SK-N-SH (cell line): ENCODE measurements at regions not wholly inside any gene's neighbourhood (a gene's known extent, or its start where the extent isn't known, plus 50 kb on each side); places are given as distances from the start of the nearest gene placed in this dataset.

Experiments
- CTCF ChIA-PET: fragments of 300-600, 350-600 bp; formaldehyde crosslinking; extraction: SDS; loops from one replicate; lab custom pipeline; 2021; lab: Yijun Ruan, JAX
- POLR2A ChIA-PET: fragments of 350-600 bp; sonication (Branson Sonifier 250); formaldehyde crosslinking; extraction: SDS; loops from one replicate; lab custom pipeline; 2020; ENCODE audit warnings: antibody characterized with exemption, inconsistent platforms; lab: Yijun Ruan, JAX
- DNase-seq: peaks from one replicate; pipeline ENCODE4 v3.0.0; 2012
- H2AFZ ChIP-seq: fragments of 200-600 bp; sonication (generic); 2 replicates; pipeline ENCODE4 v1.8.1; 2016; ENCODE audit warnings: antibody characterized with exemption, mild to moderate bottlenecking, low read depth
- H3F3A ChIP-seq: fragments of 200-600 bp; sonication (generic); replicated peaks from 2 replicates; pipeline ENCODE3; 2016; ENCODE audit warnings: antibody characterized with exemption, mild to moderate bottlenecking; ENCODE audit not compliant: insufficient read depth
- H3K27ac ChIP-seq, 2 experiments: fragments of 200-500 bp in 1 of 2; fragments of 200-600 bp in 1 of 2; sonication (Bioruptor generic) in 1 of 2; sonication (generic), shearing (Covaris generic) in 1 of 2; 2 replicates each; pipeline versions ENCODE4 v1.5.1 to v1.6.1; 2014 to 2016; ENCODE audit warnings: low read depth in 2 of 2, inconsistent platforms in 1 of 2, low read length in 1 of 2, mild to moderate bottlenecking in 1 of 2, mixed read lengths in 1 of 2
- H3K27me3 ChIP-seq: fragments of 200-600 bp; sonication (generic), shearing (Covaris generic); 2 replicates; pipeline ENCODE4 v1.6.1; 2016; ENCODE audit warnings: mixed run types; ENCODE audit not compliant: insufficient read depth
- H3K36me3 ChIP-seq, 2 experiments: fragments of 200-500 bp in 1 of 2; fragments of 200-600 bp in 1 of 2; sonication (Bioruptor generic) in 1 of 2; sonication (generic) in 1 of 2; replicated peaks in 1 of 2; 2 replicates each; pipeline versions ENCODE3 to v1.5.1; 2014 to 2016; ENCODE audit warnings: low read length in 1 of 2, mild to moderate bottlenecking in 1 of 2; ENCODE audit not compliant: insufficient read depth in 2 of 2, control insufficient read depth in 1 of 2
- H3K4me1 ChIP-seq, 2 experiments: fragments of 200-500 bp in 1 of 2; fragments of 200-600 bp in 1 of 2; sonication (Bioruptor generic) in 1 of 2; sonication (generic), shearing (Covaris generic) in 1 of 2; 2 replicates each; pipeline versions ENCODE4 v1.5.1 to v1.6.1; 2014 to 2016; ENCODE audit warnings: low read depth in 1 of 2, low read length in 1 of 2, mixed run types in 1 of 2; ENCODE audit not compliant: insufficient read depth in 2 of 2, control insufficient read depth in 1 of 2
- H3K4me2 ChIP-seq: fragments of 200-600 bp; sonication (generic), shearing (Covaris generic); 2 replicates; pipeline ENCODE4 v1.6.1; 2017; ENCODE audit warnings: mixed run types
- H3K4me3 ChIP-seq, 2 experiments: fragments of 200-500 bp in 1 of 2; fragments of 200-600 bp in 1 of 2; sonication (Bioruptor generic) in 1 of 2; sonication (generic), shearing (Covaris generic) in 1 of 2; 2 replicates each; pipeline versions ENCODE4 v1.5.1 to v1.8.1; 2014 to 2016; ENCODE audit warnings: low read depth in 2 of 2, inconsistent platforms in 1 of 2, low read length in 1 of 2, mild to moderate bottlenecking in 1 of 2, mixed read lengths in 1 of 2, moderate library complexity in 1 of 2
- H3K79me2 ChIP-seq: fragments of 200-600 bp; sonication (generic); 2 replicates; pipeline ENCODE4 v1.8.1; 2017; ENCODE audit warnings: mild to moderate bottlenecking; ENCODE audit not compliant: insufficient read depth
- H3K9ac ChIP-seq: fragments of 200-600 bp; sonication (generic); 2 replicates; pipeline ENCODE4 v1.6.1; 2017; ENCODE audit warnings: mixed run types
- H3K9me2 ChIP-seq: fragments of 200-600 bp; sonication (generic); 2 replicates; pipeline ENCODE4 v1.6.1; 2017; ENCODE audit warnings: mixed run types
- H3K9me3 ChIP-seq: fragments of 200-600 bp; sonication (generic); 2 replicates; pipeline ENCODE4 v1.6.1; 2017; ENCODE audit warnings: mixed run types, mild to moderate bottlenecking, moderate library complexity
- H4K20me1 ChIP-seq: fragments of 200-600 bp; sonication (generic); 2 replicates; pipeline ENCODE4 v1.6.1; 2017; ENCODE audit warnings: mild to moderate bottlenecking, mixed run types; ENCODE audit not compliant: insufficient read depth
- CTCF ChIP-seq: fragments of 200-600 bp; sonication (generic); IDR thresholded peaks from 2 replicates; pipeline ENCODE4 v1.6.1; 2017; ENCODE audit warnings: antibody characterized with exemption, mild to moderate bottlenecking, moderate library complexity
- EP300 ChIP-seq, 2 experiments: IDR thresholded peaks; 2 replicates each; pipeline versions ENCODE4 v1.4.0 to v1.6.1; 2012; ENCODE audit warnings: borderline replicate concordance in 1 of 2, low read depth in 1 of 2, low read length in 1 of 2
- EZH2phosphoT487 ChIP-seq: fragments of 200-600 bp; sonication (generic); IDR thresholded peaks from 2 replicates; pipeline ENCODE4 v1.6.1; 2017; ENCODE audit warnings: low read depth, mixed run types, mild to moderate bottlenecking, antibody characterized with exemption, moderate library complexity, borderline replicate concordance
- FOXJ3 ChIP-seq: sonication (generic); formaldehyde crosslinking; IDR thresholded peaks from 2 replicates; pipeline ENCODE4 v1.5.1; 2020; ENCODE audit warnings: mild to moderate bottlenecking, missing genetic modification reagents
- GABPA ChIP-seq: IDR thresholded peaks from 2 replicates; pipeline ENCODE4 v1.4.0; 2012; ENCODE audit warnings: low read depth, mild to moderate bottlenecking
- GATA2 ChIP-seq: sonication (generic); formaldehyde crosslinking; IDR thresholded peaks from 2 replicates; pipeline ENCODE4 v1.5.0; 2020; ENCODE audit warnings: mild to moderate bottlenecking, missing genetic modification reagents
- IRF3 ChIP-seq: fragments of 150-350 bp; IDR thresholded peaks from 2 replicates; pipeline ENCODE4 v1.6.1; 2016; ENCODE audit warnings: mild to moderate bottlenecking, low read depth, low read length
- MXI1 ChIP-seq: IDR thresholded peaks from 2 replicates; pipeline ENCODE4 v1.6.1; 2012; ENCODE audit warnings: mild to moderate bottlenecking, low read depth, low read length, improper control_type of control experiment
- NRF1 ChIP-seq: IDR thresholded peaks from 2 replicates; pipeline ENCODE4 v1.6.1; 2012; ENCODE audit warnings: low read depth, mild to moderate bottlenecking, low read length
- PBX3 ChIP-seq: IDR thresholded peaks from 2 replicates; pipeline ENCODE4; 2012
- POLR2AphosphoS5 ChIP-seq: IDR thresholded peaks from 2 replicates; pipeline ENCODE4 v1.6.1; 2012; ENCODE audit warnings: low read depth, low read length
- RAD21 ChIP-seq: IDR thresholded peaks from 2 replicates; pipeline ENCODE4 v1.6.1; 2012; ENCODE audit warnings: mild to moderate bottlenecking, low read length
- RFX5 ChIP-seq: IDR thresholded peaks from 2 replicates; pipeline ENCODE4 v1.6.1; 2012; ENCODE audit warnings: mild to moderate bottlenecking, improper control_type of control experiment, low read length
- TAF1 ChIP-seq: IDR thresholded peaks from 2 replicates; pipeline ENCODE4 v1.6.1; 2012; ENCODE audit warnings: low read depth, mild to moderate bottlenecking, low read length, moderate library complexity, borderline replicate concordance
- TCF12 ChIP-seq: IDR thresholded peaks from 2 replicates; pipeline ENCODE4 v1.4.0; 2012
- TEAD4 ChIP-seq: IDR thresholded peaks from 2 replicates; pipeline ENCODE4 v1.4.0; 2012; ENCODE audit warnings: mild to moderate bottlenecking, borderline replicate concordance; ENCODE audit not compliant: insufficient read depth
- USF2 ChIP-seq: fragments of 150-350 bp; IDR thresholded peaks from 2 replicates; pipeline ENCODE4 v1.6.1; 2017; ENCODE audit warnings: antibody characterized with exemption, low read length, low read depth, borderline replicate concordance
- ZBTB33 ChIP-seq: IDR thresholded peaks from 2 replicates; pipeline ENCODE4 v1.4.0; 2012; ENCODE audit warnings: low read depth, borderline replicate concordance
- WGBS: methylation state at CpG from one replicate; pipeline ENCODE4 v1.1.6; 2017; ENCODE audit warnings: low lambda C conversion rate; 5-methylcytosine and 5-hydroxymethylcytosine counted together

- DNase-seq, result no peak
- TF ChIP-seq IRF3 (no peak), FOXJ3 (CRISPR knock-in tag) (no peak), RFX5 (no peak), GATA2 (CRISPR knock-in tag) (no peak), POLR2AphosphoS5 (no peak), TCF12 (no peak), USF2 (no peak), TAF1 (no peak), CTCF (no peak), GABPA (no peak)
- H3K9me2 ChIP-seq, result no peaks in the 10 kb centered on the region
- H3K4me1 ChIP-seq, result no peaks in the 10 kb centered on the region
- H3K9ac ChIP-seq, result no peak overlapping the region
- no peaks in the 10 kb centered on the region for H3K27me3 ChIP-seq
- H4K20me1 ChIP-seq, result no peaks in the 10 kb centered on the region
- no peaks in the 10 kb centered on the region for H3K9me3 ChIP-seq
- no peak overlapping the region for H3K4me3 ChIP-seq
- 3% methylated on average over 4 of the region's 4 CpGs for WGBS
- H3K36me3 ChIP-seq, result no peaks in the 10 kb centered on the region
- CTCF ChIA-PET, result no interaction called here
- no peak overlapping the region for H3K4me2 ChIP-seq
- H3F3A ChIP-seq, result no peaks in the 10 kb centered on the region
- H3K27ac ChIP-seq, result no peak overlapping the region
- no peak overlapping the region for H2AFZ ChIP-seq
- POLR2A ChIA-PET, result no interaction called here
- no peaks in the 10 kb centered on the region for H3K79me2 ChIP-seq
Observed at GRCh38 chr14:62283837-62284236, 521.6 kb downstream of the SNAPC1 start.

- H3K4me2 ChIP-seq, result no peak overlapping the region
Observed at GRCh38 chr14:62289471-62289870, 527.3 kb downstream of the SNAPC1 start.

More at GRCh38 chr14:62289471-62289870, 527.3 kb downstream of the SNAPC1 start:
- Histone ChIP-seq H2AFZ (no peak overlapping the region), H3K79me2 (no peaks in the 10 kb centered on the region), H3K4me1 (no peaks in the 10 kb centered on the region), H4K20me1 (no peaks in the 10 kb centered on the region), H3F3A (no peaks in the 10 kb centered on the region), H3K27me3 (no peaks in the 10 kb centered on the region), H3K9me3 (no peaks in the 10 kb centered on the region), H3K4me3 (no peak overlapping the region), H3K36me3 (no peaks in the 10 kb centered on the region), H3K27ac (no peak overlapping the region), H3K9ac (no peak overlapping the region), H3K9me2 (0 out of 2 replicates have a peak, but pooled peaks cover 2% of the 10 kb centered on the region)
- WGBS, result 0% methylated on average over 3 of the region's 3 CpGs
- DNase-seq, result no peak
- POLR2A ChIA-PET, result no interaction called here
- CTCF ChIA-PET, result no interaction called here
- TF ChIP-seq ZBTB33, result no peak
- TF ChIP-seq TCF12, result no peak
- TF ChIP-seq MXI1, result no peak
- TF ChIP-seq TEAD4, result no peak
- TF ChIP-seq PBX3, result no peak
- no peak for TF ChIP-seq EZH2phosphoT487
- no peak for TF ChIP-seq IRF3
- no peak for TF ChIP-seq EP300 (IDR thresholded peaks at IDR 0.05; ENCODE audit: borderline replicate concordance in 1 of 2, low read depth in 1 of 2, low read length in 1 of 2)
- TF ChIP-seq USF2, result no peak
- no peak for TF ChIP-seq RAD21
- no peak for TF ChIP-seq NRF1
